Activated CD8-positive, alpha-beta T cell treated with anti-CD3 and anti-CD28 coated beads, Interleukin-2, amount 10 ng/mL, durations not matched to agents 7 days and 5 days (primary cell): ENCODE measurements at regions not wholly inside any gene's neighbourhood (a gene's known extent, or its start where the extent isn't known, plus 50 kb on each side); places are given as distances from the start of the nearest gene placed in this dataset.

Source experiments
- ATAC-seq: fragments of 150-1000 bp; cut with Tn5 transposase; one replicate; pipeline ENCODE4 v1.10.0; 2021; ENCODE audit warnings: moderate library complexity
- CTCF ChIA-PET: fragments of 350-600 bp; sonication (Branson Sonifier 250); formaldehyde crosslinking; loops from one replicate; lab custom pipeline; 2021; ENCODE audit warnings: antibody characterized with exemption; lab: Charles Lee
- POLR2A ChIA-PET: fragments of 350-600 bp; sonication (Branson Sonifier 250); formaldehyde crosslinking; loops from one replicate; lab custom pipeline; 2021; ENCODE audit warnings: antibody characterized with exemption; lab: Charles Lee
- DNase-seq: peaks from one replicate; pipeline ENCODE4 v3.0.0-alpha.2; 2020
- H3K27ac Mint-ChIP-seq: one replicate; pipeline ENCODE4 v1.8.0; 2021; ENCODE audit warnings: mild to moderate bottlenecking, mixed read lengths
- H3K27me3 Mint-ChIP-seq: one replicate; pipeline ENCODE4 v1.8.0; 2021; ENCODE audit warnings: low read depth, mixed read lengths
- H3K36me3 Mint-ChIP-seq: one replicate; pipeline ENCODE4 v1.8.0; 2021; ENCODE audit warnings: low read depth, mixed read lengths
- H3K4me1 Mint-ChIP-seq: one replicate; pipeline ENCODE4 v1.8.0; 2021; ENCODE audit warnings: low read depth, mixed read lengths
- H3K4me3 Mint-ChIP-seq: one replicate; pipeline ENCODE4 v1.8.0; 2021; ENCODE audit warnings: mild to moderate bottlenecking, mixed read lengths
- H3K9me3 Mint-ChIP-seq: one replicate; pipeline ENCODE4 v1.8.0; 2022; ENCODE audit warnings: mixed read lengths; ENCODE audit not compliant: insufficient read depth

DNA sequence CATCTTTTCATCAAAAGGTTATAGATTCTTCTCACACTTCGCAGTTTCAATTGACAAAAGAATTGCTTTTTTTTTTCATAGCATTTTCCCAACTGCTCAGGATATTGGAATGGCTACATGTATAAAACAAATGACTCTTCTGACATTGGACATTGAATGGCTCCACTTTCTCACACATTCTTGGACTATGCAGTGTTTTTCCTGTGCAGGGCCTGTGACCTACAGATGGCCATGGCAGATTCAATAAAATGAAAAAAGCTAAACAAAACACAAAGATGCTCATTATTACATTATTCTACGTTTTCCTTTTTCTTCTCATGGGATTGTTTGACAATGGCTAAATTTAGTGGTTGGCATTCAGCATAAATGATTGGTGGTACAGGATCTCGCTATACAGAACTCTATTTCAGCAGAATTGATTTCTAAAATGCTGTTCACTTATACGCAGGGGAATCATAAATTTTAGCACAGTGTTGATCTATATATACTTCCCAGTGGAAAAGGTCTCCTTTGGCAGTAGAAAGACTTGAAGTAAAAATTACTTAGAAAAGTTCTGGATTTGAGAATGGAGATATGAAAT is 115.6 kb upstream of the ADAMTS5 start:
- no peak overlapping the region for H3K27ac Mint-ChIP-seq
- no peaks in the 10 kb centered on the region for H3K36me3 Mint-ChIP-seq
- POLR2A ChIA-PET: no interaction called here

DNA sequence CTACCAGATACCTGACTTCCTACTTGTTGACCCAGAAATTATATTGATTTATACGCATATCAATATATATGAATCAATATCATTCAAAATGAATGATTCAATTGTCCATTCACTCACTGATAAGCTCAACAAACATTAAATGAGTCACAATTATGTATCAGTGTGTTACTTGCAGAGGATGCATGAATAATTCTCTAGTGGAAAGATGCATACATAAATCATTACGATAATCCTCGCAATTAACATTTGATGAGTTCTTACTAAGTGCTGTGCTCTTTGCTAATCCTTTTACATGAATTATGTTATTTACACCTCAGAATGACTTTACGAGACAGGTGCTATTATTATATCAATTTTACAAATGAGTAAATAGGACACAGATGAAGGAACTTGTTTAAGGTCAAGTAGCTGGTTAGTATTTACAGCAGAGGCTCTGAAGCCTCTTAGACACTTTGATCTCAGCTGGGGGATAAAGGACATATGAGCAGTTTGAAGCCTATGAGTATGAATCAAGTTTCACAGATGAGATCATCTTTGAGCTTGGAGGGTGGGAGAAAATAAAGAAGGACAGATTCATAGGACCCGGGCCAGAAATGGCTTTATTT is 112.8 kb upstream of the ADAMTS5 start:
- Mint-ChIP-seq H3K27ac (no peak overlapping the region), H3K36me3 (no peaks in the 10 kb centered on the region), H3K9me3 (peaks cover 5% of the 10 kb centered on the region), H3K4me3 (no peak overlapping the region), H3K27me3 (no peaks in the 10 kb centered on the region), H3K4me1 (no peaks in the 10 kb centered on the region)
- no peak for ATAC-seq
- ChIA-PET POLR2A (no interaction called here), CTCF (no interaction called here)
- DNase-seq: no peak

More for the DNA sequence above, 115.6 kb upstream of the ADAMTS5 start:
- DNase-seq (no peak), ATAC-seq (no peak)
- no peak overlapping the region for H3K4me3 Mint-ChIP-seq
- H3K27me3 Mint-ChIP-seq: no peaks in the 10 kb centered on the region
- CTCF ChIA-PET: no interaction called here
- peaks cover 15% of the 10 kb centered on the region for H3K9me3 Mint-ChIP-seq
- no peaks in the 10 kb centered on the region for H3K4me1 Mint-ChIP-seq

DNA sequence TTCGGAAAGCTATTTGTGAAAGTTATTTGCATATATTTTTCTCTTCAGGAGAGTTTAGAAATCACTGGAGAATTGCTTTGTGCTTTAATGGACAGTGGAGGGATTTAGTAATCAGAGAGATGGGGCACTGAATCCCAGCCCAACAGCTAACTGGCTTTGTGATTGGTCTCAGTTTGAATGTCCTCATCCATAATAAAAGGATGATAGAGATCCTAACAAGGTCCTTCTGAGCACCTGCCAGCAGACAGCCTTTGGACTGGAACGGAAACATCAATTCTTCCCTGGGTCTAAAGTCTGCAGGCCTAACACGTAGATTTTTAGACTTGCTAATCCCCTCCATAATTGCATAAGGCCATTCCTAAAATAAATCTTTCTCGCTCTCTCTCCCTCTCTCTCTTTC is 112.0 kb upstream of the ADAMTS5 start:
- H3K36me3 Mint-ChIP-seq: no peaks in the 10 kb centered on the region
- POLR2A ChIA-PET: no interaction called here

DNA sequence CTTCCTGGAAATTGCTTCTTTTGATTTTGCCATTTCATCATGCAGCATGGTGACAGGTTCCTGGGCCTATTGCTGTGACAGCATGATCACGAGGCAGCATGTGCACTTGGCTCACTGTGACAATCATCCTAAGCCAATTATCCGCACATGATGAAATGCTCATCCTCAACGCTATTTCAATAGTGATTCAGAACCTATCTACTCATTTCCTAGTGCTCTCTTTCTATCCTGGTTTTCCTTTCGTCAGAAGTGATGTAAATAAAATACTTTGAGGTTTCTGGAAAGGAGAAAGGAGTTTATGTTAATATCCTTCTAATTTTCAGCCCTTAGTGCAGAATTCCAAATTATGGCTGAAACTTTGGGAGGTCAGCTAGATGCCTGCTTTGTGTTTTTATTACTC is 110.6 kb upstream of the ADAMTS5 start:
- Mint-ChIP-seq H3K4me3 (no peak overlapping the region), H3K4me1 (no peaks in the 10 kb centered on the region), H3K9me3 (no peaks in the 10 kb centered on the region), H3K36me3 (no peaks in the 10 kb centered on the region), H3K27me3 (no peaks in the 10 kb centered on the region), H3K27ac (no peak overlapping the region)
- POLR2A ChIA-PET: no interaction called here
- DNase-seq: no peak
- no peak for ATAC-seq
- CTCF ChIA-PET: no interaction called here

More for the DNA sequence above, 112.0 kb upstream of the ADAMTS5 start:
- Mint-ChIP-seq H3K9me3 (peaks cover 4% of the 10 kb centered on the region), H3K4me1 (no peaks in the 10 kb centered on the region), H3K27ac (no peak overlapping the region), H3K27me3 (no peaks in the 10 kb centered on the region), H3K4me3 (no peak overlapping the region)
- DNase-seq (no peak), ATAC-seq (no peak)
- CTCF ChIA-PET: no interaction called here

DNA sequence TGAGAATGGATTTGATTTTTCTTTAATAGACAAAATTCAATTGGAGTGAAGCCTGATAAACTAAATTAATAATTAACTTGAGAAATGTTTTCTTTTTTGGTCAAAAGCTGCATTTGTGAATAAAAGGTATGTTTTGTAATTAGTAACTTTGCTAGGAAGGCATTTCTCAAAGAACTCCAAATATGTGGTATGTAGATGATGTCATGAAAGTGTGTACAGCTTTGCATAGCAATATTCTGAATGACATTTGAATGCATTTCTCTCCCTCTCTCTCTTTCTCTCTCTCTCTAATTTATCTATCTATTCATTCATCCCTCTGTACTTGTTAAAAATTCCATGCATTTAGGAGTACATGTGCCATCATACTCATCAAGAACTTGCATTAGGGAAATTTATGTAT is 109.1 kb upstream of the ADAMTS5 start:
- Mint-ChIP-seq H3K4me1 (no peaks in the 10 kb centered on the region), H3K36me3 (no peaks in the 10 kb centered on the region), H3K4me3 (no peak overlapping the region), H3K27ac (no peak overlapping the region), H3K9me3 (no peaks in the 10 kb centered on the region), H3K27me3 (no peaks in the 10 kb centered on the region)
- CTCF ChIA-PET: interaction anchor here (0.6 to 2.2 kb wide), 2 partner anchors 13 to 30 kb away, joined by 3 to 6 read pairs; no protein-coding TSS in a partner anchor
- POLR2A ChIA-PET: no interaction called here
- no peak for ATAC-seq
- no peak for DNase-seq

DNA sequence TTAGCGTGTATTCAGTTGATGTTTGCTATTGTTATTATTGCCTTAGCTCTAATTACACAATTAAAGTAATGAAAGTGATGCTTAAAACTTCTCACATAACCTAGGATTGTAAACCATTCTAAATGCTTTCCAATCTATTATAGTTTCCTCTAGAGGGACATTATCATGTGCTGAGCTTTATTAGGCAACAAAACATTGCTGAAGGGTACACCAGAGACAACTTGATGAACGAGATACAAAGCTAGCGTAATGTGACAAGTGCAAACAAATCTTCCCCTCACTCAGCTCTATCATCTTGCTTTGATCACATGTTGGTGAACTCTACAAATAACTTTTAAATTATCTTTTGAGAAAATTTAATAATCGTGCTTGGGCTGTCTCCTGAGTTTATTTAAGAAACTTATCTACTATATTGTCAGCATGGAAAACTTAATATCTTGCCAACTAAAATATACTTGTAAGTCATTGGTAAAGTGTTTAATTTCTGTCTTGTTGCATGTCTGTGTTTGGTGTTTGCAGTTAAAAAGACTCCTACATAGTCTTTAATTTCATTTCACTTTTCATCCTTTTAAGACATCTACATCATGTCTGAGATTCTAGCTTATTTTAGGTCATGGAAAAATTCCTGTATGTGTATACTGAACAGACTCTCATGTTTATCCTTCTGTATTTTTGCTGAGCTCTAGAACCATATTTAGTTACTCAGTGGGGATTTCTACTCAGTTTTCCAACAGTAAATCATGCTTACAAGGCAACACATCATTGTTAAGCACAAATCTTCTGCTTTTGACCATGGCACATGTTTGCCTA is 104.2 kb upstream of the ADAMTS5 start:
- ChIA-PET CTCF (no interaction called here), POLR2A (no interaction called here)
- ATAC-seq (no peak), DNase-seq (no peak)
- H3K27me3 Mint-ChIP-seq: no peaks in the 10 kb centered on the region
- H3K9me3 Mint-ChIP-seq: peaks cover 14% of the 10 kb centered on the region
- no peaks in the 10 kb centered on the region for H3K4me1 Mint-ChIP-seq
- H3K27ac Mint-ChIP-seq: no peak overlapping the region
- H3K4me3 Mint-ChIP-seq: no peak overlapping the region
- H3K36me3 Mint-ChIP-seq: no peaks in the 10 kb centered on the region

DNA sequence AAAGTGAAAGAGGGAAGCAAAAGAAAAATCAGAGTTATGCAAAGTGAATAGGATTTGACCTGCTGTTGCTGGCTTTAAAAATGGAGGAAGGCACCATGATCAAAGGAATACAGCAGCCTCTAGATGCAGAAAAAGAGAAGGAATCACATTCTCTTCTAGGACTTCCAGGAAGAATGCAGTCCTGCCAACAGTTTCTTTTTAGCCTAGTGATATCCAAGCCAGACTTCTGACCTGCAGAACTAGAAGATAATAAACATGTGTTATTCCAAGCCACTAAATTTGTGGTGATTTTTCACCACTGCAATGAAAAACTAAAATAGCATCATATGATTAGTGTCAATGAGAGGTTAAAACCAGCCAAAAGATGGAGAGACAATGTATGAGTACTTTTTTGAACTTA is 101.9 kb upstream of the ADAMTS5 start:
- POLR2A ChIA-PET: no interaction called here
- ATAC-seq: no peak
- Mint-ChIP-seq H3K27ac (no peak overlapping the region), H3K36me3 (no peaks in the 10 kb centered on the region), H3K27me3 (no peaks in the 10 kb centered on the region), H3K4me1 (no peaks in the 10 kb centered on the region), H3K4me3 (no peak overlapping the region), H3K9me3 (peaks cover 19% of the 10 kb centered on the region)
- CTCF ChIA-PET: no interaction called here
- no peak for DNase-seq

DNA sequence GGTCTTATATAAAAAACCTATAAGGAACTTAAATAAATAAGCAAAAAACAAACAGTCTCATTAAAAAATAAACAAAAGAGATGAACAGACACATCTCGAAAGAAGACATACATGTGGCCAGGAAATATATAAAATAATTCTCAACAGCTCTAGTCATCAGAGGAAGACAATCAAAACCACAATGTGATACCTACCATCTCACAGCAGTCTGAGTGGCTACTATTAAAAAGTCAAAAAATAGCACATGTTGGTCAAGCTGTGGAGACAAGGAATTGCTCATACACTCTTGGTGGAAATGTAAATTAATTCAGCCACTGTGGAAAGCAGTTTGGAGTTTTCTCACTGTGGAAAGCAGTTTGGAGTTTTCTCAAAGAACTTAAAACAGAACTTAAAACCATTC is 100.3 kb upstream of the ADAMTS5 start:
- ATAC-seq (no peak), DNase-seq (no peak)
- H3K9me3 Mint-ChIP-seq: peaks cover 25% of the 10 kb centered on the region
- no peaks in the 10 kb centered on the region for H3K4me1 Mint-ChIP-seq
- H3K27me3 Mint-ChIP-seq: no peaks in the 10 kb centered on the region
- no peak overlapping the region for H3K27ac Mint-ChIP-seq
- CTCF ChIA-PET: no interaction called here
- H3K36me3 Mint-ChIP-seq: no peaks in the 10 kb centered on the region
- POLR2A ChIA-PET: no interaction called here
- no peak overlapping the region for H3K4me3 Mint-ChIP-seq

DNA sequence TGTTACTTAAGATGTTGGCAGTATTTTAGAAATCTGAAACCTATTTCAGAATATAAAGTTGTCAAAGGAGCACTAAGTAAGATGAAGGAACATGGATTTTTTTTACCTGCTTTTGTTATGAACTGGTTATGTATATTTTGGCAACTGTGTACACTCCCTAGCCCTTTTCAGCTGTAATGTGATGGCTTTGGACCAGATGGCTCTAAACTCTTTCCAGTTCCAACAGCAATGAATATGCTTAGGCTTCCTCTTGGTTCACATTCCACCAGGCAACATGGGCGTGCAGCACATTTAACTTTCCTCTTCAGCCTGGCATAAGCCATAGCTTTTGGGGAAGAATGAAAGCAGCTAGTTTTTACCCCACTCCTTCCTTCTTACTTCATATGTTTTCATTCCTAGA is 95.6 kb upstream of the ADAMTS5 start:
- ChIA-PET CTCF (no interaction called here), POLR2A (no interaction called here)
- Mint-ChIP-seq H3K27ac (no peak overlapping the region), H3K4me3 (no peak overlapping the region), H3K9me3 (peaks cover 20% of the 10 kb centered on the region), H3K27me3 (no peaks in the 10 kb centered on the region), H3K4me1 (no peaks in the 10 kb centered on the region), H3K36me3 (no peaks in the 10 kb centered on the region)
- DNase-seq: no peak
- no peak for ATAC-seq

DNA sequence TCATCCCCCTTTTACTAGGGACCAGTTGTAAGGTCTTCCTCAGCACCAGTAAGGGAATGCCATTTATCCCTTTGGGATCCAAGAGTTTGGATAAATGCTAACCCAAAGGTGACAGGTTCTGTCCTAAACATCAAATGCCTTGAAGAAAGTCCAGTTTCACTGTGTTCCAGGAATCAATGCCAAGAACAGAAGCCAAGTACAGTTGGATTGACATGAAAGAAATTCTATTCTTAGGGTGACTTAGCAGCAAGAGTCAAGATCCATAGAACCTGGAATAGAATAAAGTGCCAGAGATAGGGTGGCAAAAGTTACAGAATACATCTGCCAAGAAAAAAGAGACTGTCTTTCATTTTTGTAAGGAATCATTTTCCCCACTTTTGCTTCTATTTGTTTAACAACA is 94.9 kb upstream of the ADAMTS5 start:
- Mint-ChIP-seq H3K4me1 (no peaks in the 10 kb centered on the region), H3K9me3 (peaks cover 20% of the 10 kb centered on the region), H3K4me3 (no peak overlapping the region), H3K36me3 (no peaks in the 10 kb centered on the region), H3K27me3 (no peaks in the 10 kb centered on the region), H3K27ac (no peak overlapping the region)
- DNase-seq (no peak), ATAC-seq (no peak)
- CTCF ChIA-PET: no interaction called here
- POLR2A ChIA-PET: no interaction called here

DNA sequence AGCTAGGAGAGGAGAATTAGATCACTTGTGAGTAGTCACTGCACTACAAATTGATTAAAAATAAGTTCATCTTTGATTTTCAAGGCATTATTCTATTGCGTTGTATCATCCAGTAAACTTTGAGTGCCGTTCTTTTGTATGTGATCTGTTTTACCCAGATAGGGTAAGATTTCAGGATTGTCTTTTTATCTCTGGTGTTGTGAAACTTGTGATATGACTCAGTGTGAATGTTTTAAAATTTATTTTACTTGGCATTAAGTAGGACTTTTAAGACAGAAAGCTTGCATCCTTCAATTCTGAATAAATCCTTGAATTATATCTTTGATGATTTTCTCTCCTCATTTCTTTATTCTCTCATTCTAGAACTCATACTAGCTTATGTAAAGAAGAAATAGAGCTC is 93.3 kb upstream of the ADAMTS5 start:
- H3K4me3 Mint-ChIP-seq: no peak overlapping the region
- H3K4me1 Mint-ChIP-seq: no peaks in the 10 kb centered on the region
- no peak for DNase-seq
- ChIA-PET CTCF (no interaction called here), POLR2A (no interaction called here)
- peaks cover 13% of the 10 kb centered on the region for H3K9me3 Mint-ChIP-seq
- H3K36me3 Mint-ChIP-seq: no peaks in the 10 kb centered on the region
- no peak overlapping the region for H3K27ac Mint-ChIP-seq
- no peak for ATAC-seq
- no peaks in the 10 kb centered on the region for H3K27me3 Mint-ChIP-seq
